GM12892 (cell line): ENCODE measurements at regions not wholly inside any gene's neighbourhood (a gene's known extent, or its start where the extent isn't known, plus 50 kb on each side); places are given as distances from the start of the nearest gene placed in this dataset.

Experiments
- POLR2A ChIP-seq: IDR thresholded peaks from 2 replicates; pipeline ENCODE4 v1.6.1; 2011; ENCODE audit warnings: low read depth, low read length, control low read depth
- POLR2AphosphoS5 ChIP-seq: IDR thresholded peaks from 2 replicates; pipeline ENCODE4 v1.6.1; 2011; ENCODE audit warnings: low read depth, low read length, control low read depth

DNA sequence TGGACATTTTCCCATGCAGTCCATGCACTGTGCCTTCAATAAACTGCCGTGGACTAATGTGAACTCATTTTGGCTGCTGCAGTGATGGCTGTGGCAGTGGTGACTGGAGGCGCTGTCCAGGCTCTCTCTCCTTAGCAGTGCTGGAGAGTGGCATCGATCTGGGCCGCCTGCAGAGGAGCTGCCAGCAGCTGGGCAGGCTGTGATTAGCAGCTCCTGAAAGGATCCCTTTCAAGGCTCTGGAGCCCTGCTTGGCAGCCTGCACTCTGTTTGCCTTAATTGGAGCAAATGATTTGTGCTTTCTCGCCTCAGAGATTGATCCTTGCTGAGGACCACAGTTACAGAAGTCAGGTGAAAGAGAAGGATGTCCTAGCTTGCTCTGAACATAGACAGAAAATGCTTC lies 130.1 kb upstream of the VWC2 start:
- no peak for TF ChIP-seq POLR2A
- no peak for TF ChIP-seq POLR2AphosphoS5
